A673 (cell line): ENCODE measurements at regions not wholly inside any gene's neighbourhood (a gene's known extent, or its start where the extent isn't known, plus 50 kb on each side); places are given as distances from the start of the nearest gene placed in this dataset.
"Not testable (repeated sequence)": the region's sequence is repeated elsewhere in the genome, so short reads cannot be mapped to it uniquely, and the experiment has no call there.

ENCODE experiments used
- BruUV-seq: library from RNA; stranded (reverse); fragments of 400-500 nt; replicated peaks from 2 replicates; lab custom pipeline; 2021; lab: Mats Ljungman, UMichigan
- CTCF ChIA-PET: fragments of 300-600 bp; sonication (Branson Sonifier 250); formaldehyde crosslinking; loops from one replicate; lab custom pipeline; 2022; ENCODE audit warnings: antibody characterized with exemption; lab: Charles Lee
- POLR2A ChIA-PET: fragments of 300-600 bp; sonication (Branson Sonifier 250); formaldehyde crosslinking; loops from one replicate; lab custom pipeline; 2022; ENCODE audit warnings: antibody characterized with exemption; ENCODE audit not compliant: low non-redundant PET; lab: Charles Lee
- DNase-seq: peaks from one replicate; pipeline ENCODE4 v3.0.0-alpha.2; 2015; ENCODE audit warnings: low spot score
- H3K27ac ChIP-seq: fragments of 200-600 bp; sonication (generic); 2 replicates; pipeline ENCODE4 v1.5.1; 2016; ENCODE audit warnings: mixed run types, low read depth, mild to moderate bottlenecking, mixed read lengths, antibody characterized with exemption, low read length; ENCODE audit not compliant: poor library complexity, severe bottlenecking
- H3K27me3 ChIP-seq: fragments of 200-600 bp; sonication (generic); replicated peaks from 2 replicates; pipeline ENCODE4 v1.6.1; 2017; ENCODE audit warnings: mixed run types, low read depth, mild to moderate bottlenecking, mixed read lengths, antibody characterized with exemption, low read length; ENCODE audit not compliant: insufficient read depth, poor library complexity
- H3K36me3 ChIP-seq: fragments of 200-600 bp; sonication (generic); 2 replicates; pipeline ENCODE4 v1.6.1; 2016; ENCODE audit warnings: mixed run types, mild to moderate bottlenecking, mixed read lengths, antibody characterized with exemption, low read length; ENCODE audit not compliant: insufficient read depth, poor library complexity, severe bottlenecking
- H3K4me1 ChIP-seq: fragments of 200-600 bp; sonication (generic); 2 replicates; pipeline ENCODE4 v1.6.1; 2017; ENCODE audit warnings: mixed run types, mild to moderate bottlenecking, mixed read lengths, antibody characterized with exemption, low read length; ENCODE audit not compliant: insufficient read depth, poor library complexity, severe bottlenecking
- H3K4me3 ChIP-seq: fragments of 200-600 bp; sonication (generic); 2 replicates; pipeline ENCODE4 v1.5.1; 2016; ENCODE audit warnings: low read depth, mixed run types, mild to moderate bottlenecking, mixed read lengths, low read length; ENCODE audit not compliant: poor library complexity, severe bottlenecking
- H3K9me3 ChIP-seq: fragments of 200-600 bp; sonication (generic); 2 replicates; pipeline ENCODE4 v1.6.1; 2016; ENCODE audit warnings: mixed run types, low read depth, mild to moderate bottlenecking, mixed read lengths, antibody characterized with exemption, low read length; ENCODE audit not compliant: poor library complexity, severe bottlenecking
- CTCF ChIP-seq: fragments of 300-800, 200-600 bp; sonication (generic); conservative IDR thresholded peaks from 2 replicates; pipeline ENCODE4 v1.5.1; 2017; ENCODE audit warnings: low read depth, mild to moderate bottlenecking, antibody characterized with exemption, low read length, moderate library complexity, mixed read lengths
- EZH2 ChIP-seq: fragments of 200-600 bp; sonication (generic); IDR thresholded peaks from 2 replicates; pipeline ENCODE4 v1.6.1; 2017; ENCODE audit warnings: borderline replicate concordance, low read depth, mild to moderate bottlenecking, mixed read lengths, antibody characterized with exemption, low read length; ENCODE audit not compliant: poor library complexity, severe bottlenecking
- intact Hi-C: fragments of 100-400 bp; cut with micrococcal nuclease; formaldehyde crosslinking; loops from one replicate; pipeline ENCODE4 v1.10.0; 2022; ENCODE audit not compliant: unreplicated experiment

- Histone ChIP-seq H3K27ac (no peak overlapping the region), H3K27me3 (peaks cover 6% of the 10 kb centered on the region), H3K36me3 (no peaks in the 10 kb centered on the region), H3K9me3 (no peaks in the 10 kb centered on the region), H3K4me3 (no peak overlapping the region), H3K4me1 (no peaks in the 10 kb centered on the region)
- no peak for TF ChIP-seq EZH2
- TF ChIP-seq CTCF = no peak
- POLR2A ChIA-PET = no interaction called here
- CTCF ChIA-PET = no interaction called here
- no TSS peak for BruUV-seq
- intact Hi-C loops = no loop called here
- no peak for DNase-seq
Measured at GRCh38 chr1:181219938-181220337, 131.4 kb downstream of the IER5 start.

GRCh38 chr1:181221078-181221477 lies 132.6 kb downstream of the IER5 start:
- TF ChIP-seq CTCF = no peak
- no peak for TF ChIP-seq EZH2
- Histone ChIP-seq H3K4me1 (no peaks in the 10 kb centered on the region), H3K9me3 (no peaks in the 10 kb centered on the region), H3K4me3 (no peak overlapping the region), H3K27ac (no peak overlapping the region), H3K27me3 (peaks cover 6% of the 10 kb centered on the region), H3K36me3 (no peaks in the 10 kb centered on the region)
- intact Hi-C loops = no loop called here
- BruUV-seq = no TSS peak
- no peak for DNase-seq
- POLR2A ChIA-PET = no interaction called here
- CTCF ChIA-PET = no interaction called here

GRCh38 chr1:181222972-181223505 lies 134.5 kb downstream of the IER5 start:
- POLR2A ChIA-PET = no interaction called here
- H3K4me1 ChIP-seq = no peaks in the 10 kb centered on the region
- TF ChIP-seq CTCF = no peak
- TF ChIP-seq EZH2 = no peak
- H3K27ac ChIP-seq = no peak overlapping the region
- CTCF ChIA-PET = no interaction called here
- H3K27me3 ChIP-seq = no peaks in the 10 kb centered on the region
- DNase-seq = no peak
- H3K36me3 ChIP-seq = no peaks in the 10 kb centered on the region
- no peaks in the 10 kb centered on the region for H3K9me3 ChIP-seq
- no TSS peak for BruUV-seq
- H3K4me3 ChIP-seq = no peak overlapping the region
- intact Hi-C loops = no loop called here

GRCh38 chr1:181226728-181227127 lies 138.2 kb downstream of the IER5 start:
- H3K4me1 ChIP-seq, H3K27ac ChIP-seq, intact Hi-C loops, POLR2A ChIA-PET, H3K9me3 ChIP-seq, BruUV-seq, H3K4me3 ChIP-seq, CTCF ChIA-PET, H3K27me3 ChIP-seq, DNase-seq, H3K36me3 ChIP-seq: not testable (repeated sequence)
